GM23248 (cell line): ENCODE measurements at regions not wholly inside any gene's neighbourhood (a gene's known extent, or its start where the extent isn't known, plus 50 kb on each side); places are given as distances from the start of the nearest gene placed in this dataset.

Experiments
- DNase-seq: peaks from one replicate; pipeline ENCODE4 v3.0.0-alpha.2; 2015
- H2AFZ ChIP-seq: fragments of 200-600 bp; sonication (generic); 2 replicates; pipeline ENCODE4 v1.6.1; 2016; ENCODE audit warnings: antibody characterized with exemption
- H3F3A ChIP-seq: fragments of 200-600 bp; sonication (generic); 2 replicates; pipeline ENCODE4 v1.6.1; 2016; ENCODE audit warnings: mild to moderate bottlenecking, antibody characterized with exemption, mixed run types; ENCODE audit not compliant: insufficient read depth
- H3K27ac ChIP-seq: fragments of 200-600 bp; sonication (generic); 2 replicates; pipeline ENCODE4 v1.5.1; 2016; ENCODE audit warnings: mild to moderate bottlenecking
- H3K27me3 ChIP-seq: fragments of 200-600 bp; sonication (generic); replicated peaks from 2 replicates; pipeline ENCODE4 v1.6.1; 2016; ENCODE audit warnings: mild to moderate bottlenecking; ENCODE audit not compliant: insufficient read depth
- H3K36me3 ChIP-seq: fragments of 200-600 bp; sonication (generic); 2 replicates; pipeline ENCODE4 v1.6.1; 2016; ENCODE audit warnings: low read depth, mild to moderate bottlenecking
- H3K4me1 ChIP-seq: fragments of 200-600 bp; sonication (generic); 2 replicates; pipeline ENCODE4 v1.6.1; 2016; ENCODE audit warnings: mild to moderate bottlenecking; ENCODE audit not compliant: insufficient read depth
- H3K4me2 ChIP-seq: fragments of 200-600 bp; sonication (generic); one replicate; pipeline ENCODE4 v1.6.1; 2016; ENCODE audit warnings: mild to moderate bottlenecking; ENCODE audit not compliant: unreplicated experiment
- H3K4me3 ChIP-seq: fragments of 200-600 bp; sonication (generic); 2 replicates; pipeline ENCODE4 v1.5.1; 2016; ENCODE audit warnings: mild to moderate bottlenecking
- H3K79me2 ChIP-seq: fragments of 200-600 bp; sonication (generic); 2 replicates; pipeline ENCODE4 v1.6.1; 2016; ENCODE audit warnings: mild to moderate bottlenecking; ENCODE audit not compliant: insufficient read depth
- H3K9ac ChIP-seq: fragments of 200-600 bp; sonication (generic); 2 replicates; pipeline ENCODE4 v1.6.1; 2016; ENCODE audit warnings: mild to moderate bottlenecking
- H3K9me2 ChIP-seq: fragments of 200-600 bp; sonication (generic); 2 replicates; pipeline ENCODE4 v1.6.1; 2016; ENCODE audit warnings: mixed run types, mild to moderate bottlenecking, moderate library complexity; ENCODE audit not compliant: insufficient read depth
- H3K9me3 ChIP-seq: fragments of 200-600 bp; sonication (generic); one replicate; pipeline ENCODE4 v1.6.1; 2017; ENCODE audit warnings: low read depth
- H4K20me1 ChIP-seq: fragments of 200-600 bp; sonication (generic); 2 replicates; pipeline ENCODE4 v1.6.0; 2016; ENCODE audit not compliant: insufficient read depth
- EZH2 ChIP-seq: fragments of 200-600 bp; sonication (generic); IDR thresholded peaks from 2 replicates; pipeline ENCODE4 v1.6.1; 2018; ENCODE audit warnings: antibody characterized with exemption, mild to moderate bottlenecking; ENCODE audit not compliant: insufficient read depth, poor library complexity, severe bottlenecking
- EZH2phosphoT487 ChIP-seq: fragments of 200-600 bp; sonication (generic); IDR thresholded peaks from 2 replicates; pipeline ENCODE4 v1.6.1; 2018; ENCODE audit warnings: antibody characterized with exemption, moderate library complexity, mild to moderate bottlenecking, low read depth; ENCODE audit not compliant: insufficient read depth
- WGBS, 2 experiments: methylation state at CpG; one replicate each; pipeline ENCODE4 v1.1.6; 2015 to 2017; ENCODE audit warnings: low lambda C conversion rate in 2 of 2, low coverage in 1 of 2; ENCODE audit errors: missing lambda C conversion rate in 2 of 2; 5-methylcytosine and 5-hydroxymethylcytosine counted together
- in situ Hi-C: fragments of 300-500 bp; cut with MboI; formaldehyde crosslinking; loops from 2 replicates; pipeline ENCODE4 v1.15.0; 2020

- Histone ChIP-seq H3K4me2 (no peak overlapping the region), H3F3A (no peaks in the 10 kb centered on the region), H4K20me1 (no peaks in the 10 kb centered on the region), H3K27me3 (no peaks in the 10 kb centered on the region), H3K9me3 (no peaks in the 10 kb centered on the region), H3K9me2 (no peaks in the 10 kb centered on the region), H3K36me3 (no peaks in the 10 kb centered on the region), H3K9ac (no peak overlapping the region), H3K27ac (no peak overlapping the region), H2AFZ (no peak overlapping the region), H3K4me1 (no peaks in the 10 kb centered on the region), H3K79me2 (no peaks in the 10 kb centered on the region), H3K4me3 (no peak overlapping the region)
- no peak for DNase-seq
- WGBS, 2 experiments, result 34 to 52% methylated on average over 1 of the region's 1 CpG
- in situ Hi-C loops, result no loop called here
- TF ChIP-seq EZH2, result no peak
- TF ChIP-seq EZH2phosphoT487, result no peak
These were observed 165.8 kb upstream of the DCC start for GRCh38 chr18:52174220-52174619.

- Histone ChIP-seq H3K9me3 (no peaks in the 10 kb centered on the region), H3K27ac (no peak overlapping the region), H3K4me1 (no peaks in the 10 kb centered on the region), H2AFZ (no peak overlapping the region), H4K20me1 (no peaks in the 10 kb centered on the region), H3K79me2 (no peaks in the 10 kb centered on the region), H3K4me3 (no peak overlapping the region), H3F3A (no peaks in the 10 kb centered on the region), H3K9me2 (no peaks in the 10 kb centered on the region), H3K27me3 (no peaks in the 10 kb centered on the region), H3K9ac (no peak overlapping the region), H3K4me2 (no peak overlapping the region), H3K36me3 (no peaks in the 10 kb centered on the region)
- 37 to 44% methylated on average over 1 of the region's 1 CpG for WGBS, 2 experiments
- in situ Hi-C loops, result no loop called here
- no peak for DNase-seq
- TF ChIP-seq EZH2phosphoT487, result no peak
- TF ChIP-seq EZH2, result no peak
These were observed 164.6 kb upstream of the DCC start for GRCh38 chr18:52175406-52175805.

- Histone ChIP-seq H3K9me2 (no peaks in the 10 kb centered on the region), H3K4me3 (no peak overlapping the region), H3K4me2 (no peak overlapping the region), H3K4me1 (no peaks in the 10 kb centered on the region), H3K27me3 (no peaks in the 10 kb centered on the region), H2AFZ (no peak overlapping the region), H3K27ac (no peak overlapping the region), H3K36me3 (no peaks in the 10 kb centered on the region), H3K9ac (no peak overlapping the region), H3K9me3 (no peaks in the 10 kb centered on the region), H3K79me2 (no peaks in the 10 kb centered on the region), H3F3A (no peaks in the 10 kb centered on the region), H4K20me1 (no peaks in the 10 kb centered on the region)
- in situ Hi-C loops, result no loop called here
- TF ChIP-seq EZH2phosphoT487 (no peak), EZH2 (no peak)
- WGBS, 2 experiments, result 60 to 63% methylated on average over 2 of the region's 2 CpGs
- DNase-seq, result no peak
These were observed 156.9 kb upstream of the DCC start for GRCh38 chr18:52183107-52183506.

- WGBS, 2 experiments, result 50 to 65% methylated on average over 3 of the region's 3 CpGs
- no peaks in the 10 kb centered on the region for H3K4me1 ChIP-seq
- no peak overlapping the region for H3K4me3 ChIP-seq
- no peaks in the 10 kb centered on the region for H3K27me3 ChIP-seq
- no peak for TF ChIP-seq EZH2phosphoT487
- TF ChIP-seq EZH2, result no peak
- no peaks in the 10 kb centered on the region for H3F3A ChIP-seq
- in situ Hi-C loops, result no loop called here
- H3K4me2 ChIP-seq, result no peak overlapping the region
- no peaks in the 10 kb centered on the region for H3K9me3 ChIP-seq
- no peaks in the 10 kb centered on the region for H4K20me1 ChIP-seq
- H3K9ac ChIP-seq, result no peak overlapping the region
- H3K9me2 ChIP-seq, result no peaks in the 10 kb centered on the region
- DNase-seq, result no peak
- no peak overlapping the region for H3K27ac ChIP-seq
- no peaks in the 10 kb centered on the region for H3K36me3 ChIP-seq
- no peak overlapping the region for H2AFZ ChIP-seq
- no peaks in the 10 kb centered on the region for H3K79me2 ChIP-seq
These were observed 149.8 kb upstream of the DCC start for GRCh38 chr18:52190195-52190594.

GRCh38 chr18:52190631-52191030 is 149.4 kb upstream of the DCC start:
- no peak overlapping the region for H3K4me3 ChIP-seq
- no peaks in the 10 kb centered on the region for H3K9me2 ChIP-seq
- no peak for DNase-seq
- no peaks in the 10 kb centered on the region for H3K79me2 ChIP-seq
- in situ Hi-C loops, result no loop called here
- no peak overlapping the region for H3K9ac ChIP-seq
- no peak for TF ChIP-seq EZH2phosphoT487
- TF ChIP-seq EZH2, result no peak
- WGBS, 2 experiments, result 46 to 55% methylated on average over 5 of the region's 5 CpGs
- no peaks in the 10 kb centered on the region for H4K20me1 ChIP-seq
- H3K4me1 ChIP-seq, result no peaks in the 10 kb centered on the region
- H2AFZ ChIP-seq, result no peak overlapping the region
- no peaks in the 10 kb centered on the region for H3F3A ChIP-seq
- no peaks in the 10 kb centered on the region for H3K36me3 ChIP-seq
- H3K4me2 ChIP-seq, result no peak overlapping the region
- no peaks in the 10 kb centered on the region for H3K9me3 ChIP-seq
- no peak overlapping the region for H3K27ac ChIP-seq
- H3K27me3 ChIP-seq, result no peaks in the 10 kb centered on the region
